C1 segment of cervical spinal cord (tissue), 14 donors: ENCODE measurements at regions not wholly inside any gene's neighbourhood (a gene's known extent, or its start where the extent isn't known, plus 50 kb on each side); places are given as distances from the start of the nearest gene placed in this dataset.
A peak's percentile ranks its signal among the peaks of the same experiment; 100 is the strongest.

ENCODE experiments used
- DNase-seq, 14 donors: peaks; one replicate each; lab custom pipeline; 2025; lab: John Stamatoyannopoulos, UW

- DNase-seq, result peak in 2 of 14 donors; percentile 2 to 66
Measured at GRCh38 chr14:58697930-58698642, 60.3 kb downstream of the DACT1 start.

GRCh38 chr14:58699681-58700205 lies 62.0 kb downstream of the DACT1 start:
- no peak for DNase-seq

GRCh38 chr14:58701156-58701555 lies 63.4 kb downstream of the DACT1 start:
- peak in 4 of 14 donors; percentile 1 to 85 (median 2) for DNase-seq

GRCh38 chr14:58701604-58702003 lies 63.8 kb downstream of the DACT1 start:
- DNase-seq, result no peak

GRCh38 chr14:58702441-58703160 lies 64.8 kb downstream of the DACT1 start:
- peak in 1 of 14 donors; percentile 27 for DNase-seq

- no peak for DNase-seq
Measured at GRCh38 chr14:58703161-58703506, 65.4 kb downstream of the DACT1 start.

GRCh38 chr14:58705066-58705465 lies 67.3 kb downstream of the DACT1 start:
- DNase-seq, result no peak

GRCh38 chr14:58707949-58708348 lies 70.2 kb downstream of the DACT1 start:
- no peak for DNase-seq

GRCh38 chr14:58709949-58710348 lies 72.2 kb downstream of the DACT1 start:
- no peak for DNase-seq

- no peak for DNase-seq
Measured at GRCh38 chr14:58711382-58711781, 73.6 kb downstream of the DACT1 start.

GRCh38 chr14:58712357-58712756 lies 74.6 kb downstream of the DACT1 start:
- DNase-seq, result no peak

GRCh38 chr14:58713677-58714076 lies 75.9 kb downstream of the DACT1 start:
- no peak for DNase-seq

GRCh38 chr14:58716706-58717105 lies 78.9 kb downstream of the DACT1 start:
- no peak for DNase-seq

GRCh38 chr14:58717211-58717610 lies 79.4 kb downstream of the DACT1 start:
- no peak for DNase-seq

- no peak for DNase-seq
Measured at GRCh38 chr14:58717813-58718212, 80.1 kb downstream of the DACT1 start.

- DNase-seq, result no peak
Measured at GRCh38 chr14:58718226-58719205, 80.8 kb downstream of the DACT1 start.

GRCh38 chr14:58721723-58722122 lies 84.0 kb downstream of the DACT1 start:
- DNase-seq, result no peak

- no peak for DNase-seq
Measured at GRCh38 chr14:58722441-58722840, 84.7 kb downstream of the DACT1 start.

- no peak for DNase-seq
Measured at GRCh38 chr14:58724206-58724605, 86.4 kb downstream of the DACT1 start.

- DNase-seq, result no peak
Measured at GRCh38 chr14:58724702-58725101, 86.9 kb downstream of the DACT1 start.

- DNase-seq, result no peak
Measured at GRCh38 chr14:58725226-58725625, 87.5 kb downstream of the DACT1 start.

- no peak for DNase-seq
Measured at GRCh38 chr14:58725871-58726270, 88.1 kb downstream of the DACT1 start.
